Chondrocyte (in vitro differentiated cells): ENCODE measurements at regions not wholly inside any gene's neighbourhood (a gene's known extent, or its start where the extent isn't known, plus 50 kb on each side); places are given as distances from the start of the nearest gene placed in this dataset.

Source experiments
- DNase-seq: peaks from one replicate; pipeline ENCODE4 v3.0.0; 2021; ENCODE audit warnings: mixed read lengths, low spot score
- H3K27ac Mint-ChIP-seq: one replicate; pipeline ENCODE4 v1.8.0; 2021; ENCODE audit warnings: mild to moderate bottlenecking, moderate library complexity, mixed read lengths; ENCODE audit not compliant: unreplicated experiment
- H3K27me3 Mint-ChIP-seq: 2 replicates; pipeline ENCODE4 v1.8.0; 2021; ENCODE audit warnings: low read depth, mixed read lengths
- H3K36me3 Mint-ChIP-seq: 2 replicates; pipeline ENCODE4 v1.8.0; 2021; ENCODE audit warnings: low read depth, mixed read lengths
- H3K4me1 Mint-ChIP-seq: 2 replicates; pipeline ENCODE4 v1.8.0; 2021; ENCODE audit warnings: low read depth, mild to moderate bottlenecking, mixed read lengths
- H3K4me3 Mint-ChIP-seq: one replicate; pipeline ENCODE4 v1.8.0; 2021; ENCODE audit warnings: mild to moderate bottlenecking, moderate library complexity, mixed read lengths; ENCODE audit not compliant: unreplicated experiment
- H3K9me3 Mint-ChIP-seq: 2 replicates; pipeline ENCODE4 v1.8.0; 2021; ENCODE audit warnings: low read depth, mixed read lengths
- TF ChIP-seq, protein P1 (sequence below): fragments of 200-600 bp; sonication (generic); IDR thresholded peaks from 2 replicates; pipeline ENCODE4 v1.5.0; 2021; ENCODE audit warnings: antibody characterized with exemption, mild to moderate bottlenecking, moderate library complexity

- DNase-seq, result no peak
- peaks cover 7% of the 10 kb centered on the region for H3K9me3 Mint-ChIP-seq
- no peaks in the 10 kb centered on the region for H3K36me3 Mint-ChIP-seq
- no peak overlapping the region for H3K27ac Mint-ChIP-seq
- TF ChIP-seq, protein P1, sequence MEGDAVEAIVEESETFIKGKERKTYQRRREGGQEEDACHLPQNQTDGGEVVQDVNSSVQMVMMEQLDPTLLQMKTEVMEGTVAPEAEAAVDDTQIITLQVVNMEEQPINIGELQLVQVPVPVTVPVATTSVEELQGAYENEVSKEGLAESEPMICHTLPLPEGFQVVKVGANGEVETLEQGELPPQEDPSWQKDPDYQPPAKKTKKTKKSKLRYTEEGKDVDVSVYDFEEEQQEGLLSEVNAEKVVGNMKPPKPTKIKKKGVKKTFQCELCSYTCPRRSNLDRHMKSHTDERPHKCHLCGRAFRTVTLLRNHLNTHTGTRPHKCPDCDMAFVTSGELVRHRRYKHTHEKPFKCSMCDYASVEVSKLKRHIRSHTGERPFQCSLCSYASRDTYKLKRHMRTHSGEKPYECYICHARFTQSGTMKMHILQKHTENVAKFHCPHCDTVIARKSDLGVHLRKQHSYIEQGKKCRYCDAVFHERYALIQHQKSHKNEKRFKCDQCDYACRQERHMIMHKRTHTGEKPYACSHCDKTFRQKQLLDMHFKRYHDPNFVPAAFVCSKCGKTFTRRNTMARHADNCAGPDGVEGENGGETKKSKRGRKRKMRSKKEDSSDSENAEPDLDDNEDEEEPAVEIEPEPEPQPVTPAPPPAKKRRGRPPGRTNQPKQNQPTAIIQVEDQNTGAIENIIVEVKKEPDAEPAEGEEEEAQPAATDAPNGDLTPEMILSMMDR, result no peak
- no peak overlapping the region for H3K4me3 Mint-ChIP-seq
- no peaks in the 10 kb centered on the region for H3K27me3 Mint-ChIP-seq
- H3K4me1 Mint-ChIP-seq, result peaks cover 4% of the 10 kb centered on the region
These were observed 170.0 kb upstream of the ARL4C start for GRCh38 chr2:234666911-234667310.

DNA sequence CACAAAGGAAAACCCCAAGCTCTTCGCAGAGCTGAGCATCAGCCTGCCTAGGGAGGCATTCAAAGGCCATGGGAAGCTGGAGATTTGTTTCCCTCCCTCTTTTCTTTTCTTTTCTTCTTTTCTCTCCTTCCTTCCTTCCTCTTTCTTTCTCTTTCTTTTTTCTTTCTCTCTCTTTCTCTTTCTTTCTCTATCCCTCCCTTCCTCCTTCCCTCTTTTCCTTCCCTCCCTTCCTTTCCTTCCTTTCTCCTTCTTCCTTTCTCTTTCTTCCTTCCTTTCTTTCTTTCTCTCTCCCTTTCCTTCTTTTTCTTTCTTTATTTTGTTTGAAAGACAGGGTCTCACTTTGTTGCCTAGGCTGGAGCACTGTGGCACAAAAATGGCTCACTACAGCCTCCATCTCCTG, 168.4 kb upstream of the ARL4C start:
- DNase-seq, result no peak
- TF ChIP-seq, protein P1, result no peak
- H3K36me3 Mint-ChIP-seq, result no peaks in the 10 kb centered on the region
- no peaks in the 10 kb centered on the region for H3K27me3 Mint-ChIP-seq
- no peak overlapping the region for H3K27ac Mint-ChIP-seq
- peaks cover 7% of the 10 kb centered on the region for H3K9me3 Mint-ChIP-seq
- H3K4me1 Mint-ChIP-seq, result peaks cover 4% of the 10 kb centered on the region
- no peak overlapping the region for H3K4me3 Mint-ChIP-seq

- Mint-ChIP-seq H3K27ac (no peak overlapping the region), H3K9me3 (peaks cover 10% of the 10 kb centered on the region), H3K4me3 (no peak overlapping the region), H3K4me1 (no peaks in the 10 kb centered on the region), H3K27me3 (no peaks in the 10 kb centered on the region), H3K36me3 (no peaks in the 10 kb centered on the region)
- no peak for DNase-seq
- TF ChIP-seq, protein P1, result no peak
These were observed 165.0 kb upstream of the ARL4C start for GRCh38 chr2:234661849-234662248.

DNA sequence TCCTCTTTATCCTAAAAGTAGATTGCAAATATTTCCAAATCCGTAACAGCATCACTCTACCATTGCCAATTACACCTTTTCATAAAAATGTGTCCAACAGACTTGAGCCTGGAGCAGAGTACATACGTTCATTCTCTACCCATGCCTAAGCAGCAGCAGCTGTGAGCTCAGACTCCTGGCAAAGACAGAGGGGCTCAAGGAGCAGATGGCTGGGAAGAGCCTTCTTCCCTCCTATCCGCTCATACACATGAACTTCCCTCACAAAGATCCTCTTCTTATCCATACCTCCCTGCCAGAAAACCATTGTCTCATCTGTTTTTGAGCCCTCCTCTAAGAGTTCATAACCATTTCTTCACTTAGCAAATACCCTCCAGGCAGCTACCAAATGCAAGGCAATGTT, 164.3 kb upstream of the ARL4C start:
- no peak overlapping the region for H3K27ac Mint-ChIP-seq
- H3K36me3 Mint-ChIP-seq, result no peaks in the 10 kb centered on the region
- H3K4me3 Mint-ChIP-seq, result no peak overlapping the region
- H3K9me3 Mint-ChIP-seq, result peaks cover 10% of the 10 kb centered on the region
- DNase-seq, result no peak
- H3K27me3 Mint-ChIP-seq, result no peaks in the 10 kb centered on the region
- H3K4me1 Mint-ChIP-seq, result no peaks in the 10 kb centered on the region
- TF ChIP-seq, protein P1, result no peak

GRCh38 chr2:234655706-234656105, 158.8 kb upstream of the ARL4C start:
- Mint-ChIP-seq H3K27me3 (no peaks in the 10 kb centered on the region), H3K4me3 (no peak overlapping the region), H3K9me3 (peaks cover 3% of the 10 kb centered on the region), H3K36me3 (no peaks in the 10 kb centered on the region), H3K27ac (no peak overlapping the region), H3K4me1 (no peaks in the 10 kb centered on the region)
- TF ChIP-seq, protein P1, result no peak
- no peak for DNase-seq
